ENCODE measurements at regions not wholly inside any gene's neighbourhood (a gene's known extent, or its start where the extent isn't known, plus 50 kb on each side); places are given as distances from the start of the nearest gene placed in this dataset.

DNA sequence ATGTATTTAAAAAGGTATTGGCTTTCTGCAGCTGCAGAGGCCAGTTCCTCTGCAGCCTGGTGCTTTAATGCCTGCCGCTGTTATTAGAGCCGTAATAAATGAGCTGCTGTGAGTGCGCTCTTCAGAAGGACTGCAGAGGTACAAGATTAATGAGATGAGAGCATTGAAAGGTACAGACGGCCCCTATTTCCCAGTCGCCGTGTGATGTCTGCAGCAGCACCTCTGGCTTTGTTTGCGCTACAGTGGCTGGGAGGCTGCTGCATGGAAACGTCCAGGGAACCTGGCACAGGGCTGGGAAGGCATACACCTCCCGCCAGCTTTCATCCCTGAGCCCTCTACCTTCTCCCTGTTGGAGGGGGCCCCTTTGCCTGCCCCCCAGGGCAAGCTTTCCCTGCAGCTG is 383.8 kb upstream of the ZMIZ1 start:
- no peak for TF ChIP-seq ZNF274 (IDR thresholded peaks at IDR 0.05; ENCODE audit: low read depth, low read length)
- H3K4me3 ChIP-seq (ENCODE audit: low read length): no peak overlapping the region

- no peak for TF ChIP-seq ZNF274 (IDR thresholded peaks at IDR 0.05; ENCODE audit: low read depth, low read length)
- no peak overlapping the region for H3K4me3 ChIP-seq (ENCODE audit: low read length)
Observed at GRCh38 chr10:78685466-78686103, 383.2 kb upstream of the ZMIZ1 start.

GRCh38 chr10:78686444-78687060 is 382.2 kb upstream of the ZMIZ1 start:
- no peak overlapping the region for H3K4me3 ChIP-seq (ENCODE audit: low read length)
- no peak for TF ChIP-seq ZNF274 (IDR thresholded peaks at IDR 0.05; ENCODE audit: low read depth, low read length)

DNA sequence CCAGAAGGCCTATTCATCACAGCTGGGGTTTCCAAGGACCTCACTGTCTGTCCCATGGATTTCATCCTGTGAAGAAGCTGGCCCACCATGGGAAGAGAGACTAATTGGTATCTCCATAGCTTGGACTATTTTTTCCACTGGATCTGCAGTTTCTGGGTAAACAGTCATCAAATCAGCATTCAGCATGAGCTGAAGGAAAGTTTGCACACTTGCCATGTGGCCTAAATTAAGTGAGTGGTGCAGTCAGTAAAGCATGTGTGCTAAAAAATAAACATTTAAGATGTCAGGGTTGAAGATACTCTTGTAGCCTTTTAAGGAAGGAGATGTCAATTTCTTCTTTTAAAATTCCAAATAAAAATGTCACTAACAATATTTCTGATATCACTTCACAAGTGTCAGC is 381.1 kb upstream of the ZMIZ1 start:
- TF ChIP-seq ZNF274 (IDR thresholded peaks at IDR 0.05; ENCODE audit: low read depth, low read length): no peak
- no peak overlapping the region for H3K4me3 ChIP-seq (ENCODE audit: low read length)

DNA sequence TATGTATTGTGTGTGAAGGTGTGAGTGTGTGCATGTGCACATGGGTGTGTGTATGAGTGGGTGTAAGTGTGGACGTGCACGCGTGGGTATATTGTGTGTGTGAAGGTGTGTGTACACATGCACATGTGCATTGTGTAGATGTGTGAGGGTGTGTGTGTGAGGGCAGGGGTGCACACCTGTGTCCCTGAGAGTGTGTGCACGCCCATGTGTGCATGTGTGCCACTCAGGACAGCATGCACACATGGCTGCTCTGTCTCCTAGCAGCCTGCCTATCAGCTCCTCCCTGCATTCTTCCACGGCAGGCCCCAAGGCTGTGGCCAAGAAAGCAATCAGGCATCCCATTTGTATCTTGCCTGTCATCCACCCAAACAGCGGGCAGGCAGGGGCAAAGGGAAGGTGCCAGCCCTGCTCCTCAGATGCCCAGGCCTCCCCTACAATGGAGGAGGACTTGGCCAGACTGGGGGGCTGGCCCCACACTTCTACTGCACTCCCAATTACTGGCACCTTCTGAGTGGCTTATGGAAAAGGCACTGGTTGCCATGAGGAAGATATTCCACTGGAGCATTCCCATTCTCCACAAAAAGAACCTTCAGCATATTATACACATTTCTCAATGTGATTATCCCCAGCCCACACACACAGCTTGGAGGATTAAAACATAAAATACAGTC is 380.4 kb upstream of the ZMIZ1 start:
- no peak for TF ChIP-seq ZNF274 (IDR thresholded peaks at IDR 0.05; ENCODE audit: low read depth, low read length)
- H3K4me3 ChIP-seq (ENCODE audit: low read length): no peak overlapping the region

GRCh38 chr10:78688901-78689583 is 379.7 kb upstream of the ZMIZ1 start:
- TF ChIP-seq ZNF274 (IDR thresholded peaks at IDR 0.05; ENCODE audit: low read depth, low read length): no peak
- no peak overlapping the region for H3K4me3 ChIP-seq (ENCODE audit: low read length)

DNA sequence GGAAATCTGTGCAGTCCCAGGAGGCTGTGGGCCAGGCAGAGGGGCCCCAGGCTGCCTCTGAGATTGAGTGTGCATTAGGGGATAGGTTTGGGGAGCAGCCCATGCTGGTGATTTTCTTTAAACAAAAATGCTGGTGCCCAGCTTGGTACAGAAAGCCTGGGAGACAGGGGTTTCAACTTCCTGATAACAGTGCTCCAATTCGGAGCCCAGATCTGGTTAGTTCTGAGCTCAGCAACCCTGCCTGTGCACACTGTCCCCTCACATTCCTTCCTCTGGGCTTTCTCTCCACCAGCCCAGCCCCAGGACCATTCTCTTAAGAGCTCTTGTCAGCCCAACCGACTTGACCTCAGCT is 379.2 kb upstream of the ZMIZ1 start:
- TF ChIP-seq ZNF274 (IDR thresholded peaks at IDR 0.05; ENCODE audit: low read depth, low read length): no peak
- H3K4me3 ChIP-seq (ENCODE audit: low read length): no peak overlapping the region

- no peak overlapping the region for H3K4me3 ChIP-seq (ENCODE audit: low read length)
- no peak for TF ChIP-seq ZNF274 (IDR thresholded peaks at IDR 0.05; ENCODE audit: low read depth, low read length)
Observed at GRCh38 chr10:78690354-78691111, 378.2 kb upstream of the ZMIZ1 start.

DNA sequence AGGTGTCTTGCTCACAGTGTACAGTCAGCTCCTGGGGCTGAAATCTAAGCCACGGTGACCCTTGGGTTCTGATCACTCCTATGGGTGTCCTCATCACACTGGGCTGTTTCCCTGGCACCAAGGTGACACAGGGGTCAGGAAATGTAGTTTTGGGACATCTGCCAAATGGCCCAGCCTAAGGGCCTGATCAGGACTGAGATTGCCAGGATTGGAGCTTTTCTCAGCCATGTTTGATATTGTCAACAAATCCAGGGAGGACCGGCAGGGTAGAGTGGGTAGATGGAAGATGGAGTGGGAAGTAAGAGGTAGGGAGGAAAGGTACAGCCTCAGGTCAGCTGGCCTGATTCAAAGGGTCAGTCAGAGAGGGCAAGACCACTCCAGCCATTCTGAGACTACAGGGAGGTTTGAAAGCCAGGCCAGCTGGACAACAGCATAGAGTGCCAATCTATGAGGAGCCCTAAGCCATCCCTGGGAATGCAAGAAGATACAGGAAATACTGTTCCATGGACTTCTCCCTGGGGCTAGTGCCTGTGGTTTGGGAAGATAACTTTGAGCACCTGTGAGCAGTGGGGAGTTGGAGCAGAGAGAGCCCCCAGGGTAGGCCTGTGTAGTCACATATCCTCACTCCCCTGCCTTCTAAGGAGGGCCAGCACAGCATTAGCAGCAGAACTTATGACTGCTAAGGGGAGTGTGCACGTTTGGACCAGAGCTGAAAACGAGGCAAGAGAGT is 377.3 kb upstream of the ZMIZ1 start:
- TF ChIP-seq ZNF274 (IDR thresholded peaks at IDR 0.05; ENCODE audit: low read depth, low read length): no peak
- no peak overlapping the region for H3K4me3 ChIP-seq (ENCODE audit: low read length)

GRCh38 chr10:78692071-78692470 is 376.7 kb upstream of the ZMIZ1 start:
- no peak for TF ChIP-seq ZNF274 (IDR thresholded peaks at IDR 0.05; ENCODE audit: low read depth, low read length)
- no peak overlapping the region for H3K4me3 ChIP-seq (ENCODE audit: low read length)

GRCh38 chr10:78695846-78696245 is 372.9 kb upstream of the ZMIZ1 start:
- no peak overlapping the region for H3K4me3 ChIP-seq (ENCODE audit: low read length)
- TF ChIP-seq ZNF274 (IDR thresholded peaks at IDR 0.05; ENCODE audit: low read depth, low read length): no peak

DNA sequence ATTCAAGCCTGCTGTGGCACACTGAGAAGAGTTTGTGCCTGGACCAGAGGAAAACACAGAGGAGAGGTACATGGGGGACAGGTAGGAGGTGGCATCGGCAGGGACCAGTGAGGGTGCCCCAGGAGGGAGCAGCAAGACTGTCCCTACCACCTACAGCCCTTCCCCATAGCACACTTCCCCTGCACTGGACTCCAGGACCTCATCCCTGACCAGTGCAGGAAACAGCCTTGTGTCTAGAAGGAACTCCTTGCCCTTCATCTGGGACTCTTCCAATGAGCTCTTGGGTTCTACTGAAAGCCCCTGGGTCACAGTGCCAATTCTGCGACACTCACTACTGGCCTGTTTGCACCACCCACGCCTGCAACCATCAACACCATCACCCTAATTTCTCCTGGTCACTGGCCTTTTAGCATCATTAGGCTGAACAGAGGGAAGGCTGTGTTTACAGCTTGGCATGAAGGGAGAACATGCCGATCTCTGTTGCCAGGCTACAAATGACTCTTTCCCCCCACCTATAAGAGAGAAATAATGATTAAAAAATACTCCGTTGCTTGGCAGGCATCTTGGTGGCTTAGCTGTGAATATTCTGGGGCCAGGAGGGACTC is 371.9 kb upstream of the ZMIZ1 start:
- no peak overlapping the region for H3K4me3 ChIP-seq (ENCODE audit: low read length)
- TF ChIP-seq ZNF274 (IDR thresholded peaks at IDR 0.05; ENCODE audit: low read depth, low read length): no peak

- H3K4me3 ChIP-seq (ENCODE audit: low read length): no peak overlapping the region
- TF ChIP-seq ZNF274 (IDR thresholded peaks at IDR 0.05; ENCODE audit: low read depth, low read length): no peak
Observed at GRCh38 chr10:78699971-78700370, 368.8 kb upstream of the ZMIZ1 start.

Data from GM08714 (cell line).